NCI-H2081 (cell line): ENCODE measurements at regions not wholly inside any gene's neighbourhood (a gene's known extent, or its start where the extent isn't known, plus 50 kb on each side); places are given as distances from the start of the nearest gene placed in this dataset.
A peak's percentile ranks its signal among the peaks of the same experiment; 100 is the strongest.
"Not testable (repeated sequence)": the region's sequence is repeated elsewhere in the genome, so short reads cannot be mapped to it uniquely, and the experiment has no call there.

Experiments
- DNase-seq, 2 experiments: peaks; one replicate each; lab custom pipeline; 2025; lab: John Stamatoyannopoulos, UW

GRCh38 chr5:60488466-60489130, 211.4 kb downstream of the DEPDC1B start:
- DNase-seq = no peak

- peak; percentile 50 to 70 for DNase-seq
These were observed 212.0 kb downstream of the DEPDC1B start for GRCh38 chr5:60487885-60488442.

- DNase-seq = peak in 1 of 2 experiments; percentile 28
These were observed 212.5 kb downstream of the DEPDC1B start for GRCh38 chr5:60487476-60487875.

GRCh38 chr5:60485361-60485760, 214.6 kb downstream of the DEPDC1B start:
- no peak for DNase-seq

- no peak for DNase-seq
These were observed 216.9 kb downstream of the DEPDC1B start for GRCh38 chr5:60483050-60483449.

GRCh38 chr5:60482301-60482700, 217.7 kb downstream of the DEPDC1B start:
- no peak for DNase-seq

- DNase-seq = no peak
These were observed 220.4 kb downstream of the DEPDC1B start for GRCh38 chr5:60479542-60479941.

- no peak for DNase-seq
These were observed 222.1 kb downstream of the DEPDC1B start for GRCh38 chr5:60477849-60478248.

GRCh38 chr5:60473654-60474053, 226.3 kb downstream of the DEPDC1B start:
- DNase-seq = no peak

- DNase-seq = not testable (repeated sequence)
These were observed 226.9 kb downstream of the DEPDC1B start for GRCh38 chr5:60473027-60473426.

GRCh38 chr5:60470881-60471280, 229.1 kb downstream of the DEPDC1B start:
- no peak for DNase-seq

GRCh38 chr5:60469286-60469685, 230.7 kb downstream of the DEPDC1B start:
- no peak for DNase-seq

- no peak for DNase-seq
These were observed 236.6 kb downstream of the DEPDC1B start for GRCh38 chr5:60463179-60463868.

- no peak for DNase-seq
These were observed 241.3 kb downstream of the DEPDC1B start for GRCh38 chr5:60458666-60459065.

GRCh38 chr5:60457233-60457632, 242.7 kb downstream of the DEPDC1B start:
- no peak for DNase-seq

GRCh38 chr5:60455589-60455988, 244.4 kb downstream of the DEPDC1B start:
- DNase-seq = no peak

GRCh38 chr5:60454277-60454676, 245.7 kb downstream of the DEPDC1B start:
- not testable (repeated sequence) for DNase-seq

- no peak for DNase-seq
These were observed 246.6 kb downstream of the DEPDC1B start for GRCh38 chr5:60453186-60453976.

- no peak for DNase-seq
These were observed 251.4 kb downstream of the DEPDC1B start for GRCh38 chr5:60448600-60448999.

- DNase-seq = no peak
These were observed 252.5 kb downstream of the DEPDC1B start for GRCh38 chr5:60447488-60447920.

GRCh38 chr5:60446917-60447316, 253.0 kb downstream of the DEPDC1B start:
- DNase-seq = no peak

- no peak for DNase-seq
These were observed 254.0 kb downstream of the DEPDC1B start for GRCh38 chr5:60445921-60446320.
